ENCODE measurements at regions not wholly inside any gene's neighbourhood (a gene's known extent, or its start where the extent isn't known, plus 50 kb on each side); places are given as distances from the start of the nearest gene placed in this dataset.
A peak's percentile ranks its signal among the peaks of the same experiment; 100 is the strongest.

DNA sequence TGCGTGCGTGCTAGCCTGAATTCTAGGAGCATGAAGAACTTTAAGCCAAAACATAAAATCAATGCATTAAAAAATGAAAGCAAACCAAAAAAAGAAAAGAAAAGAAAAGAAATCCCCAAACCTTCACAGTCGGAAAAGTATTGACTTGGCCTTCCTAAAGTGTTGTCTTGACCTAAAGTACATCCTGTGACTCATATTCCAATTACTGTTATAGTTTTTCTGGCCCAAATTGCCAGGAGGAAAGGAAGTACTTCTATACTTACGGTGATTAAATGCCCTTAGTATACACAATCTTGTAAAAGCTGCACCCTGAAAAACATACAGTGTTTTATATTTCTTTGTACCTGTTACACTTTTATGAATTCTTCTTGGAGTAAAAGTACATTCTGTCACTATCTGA lies 512.8 kb downstream of the ANKRD50 start:
- Histone ChIP-seq H3K27ac (no peak overlapping the region), H3K4me3 (no peak overlapping the region)
- TF ChIP-seq CTCF (IDR thresholded peaks at IDR 0.05), result no peak
- no peak for DNase-seq (ENCODE audit: low spot score)

DNA sequence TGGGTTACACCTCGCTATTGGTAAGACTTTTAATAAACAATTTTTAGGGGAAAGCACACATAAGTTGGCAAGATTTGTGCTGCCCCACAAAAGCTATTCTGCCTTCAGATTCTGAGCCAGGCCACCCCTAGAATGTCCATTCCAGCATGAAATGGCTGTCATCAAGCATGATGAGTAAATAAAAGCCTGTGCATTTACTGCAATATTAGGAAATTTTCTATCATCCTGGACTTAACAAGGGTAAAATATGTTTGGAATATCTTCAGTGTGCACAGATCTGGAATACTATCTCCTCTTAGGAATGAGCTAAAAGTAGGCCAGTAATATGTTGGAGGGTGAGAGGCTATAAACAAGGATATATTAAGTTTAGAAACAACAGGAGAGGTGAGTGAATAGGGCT lies 510.9 kb downstream of the ANKRD50 start:
- TF ChIP-seq CTCF (IDR thresholded peaks at IDR 0.05), result no peak
- Histone ChIP-seq H3K27ac (peak overlapping the region; percentile 6 to 59), H3K4me3 (no peak overlapping the region)
- DNase-seq (ENCODE audit: low spot score), result no peak

DNA sequence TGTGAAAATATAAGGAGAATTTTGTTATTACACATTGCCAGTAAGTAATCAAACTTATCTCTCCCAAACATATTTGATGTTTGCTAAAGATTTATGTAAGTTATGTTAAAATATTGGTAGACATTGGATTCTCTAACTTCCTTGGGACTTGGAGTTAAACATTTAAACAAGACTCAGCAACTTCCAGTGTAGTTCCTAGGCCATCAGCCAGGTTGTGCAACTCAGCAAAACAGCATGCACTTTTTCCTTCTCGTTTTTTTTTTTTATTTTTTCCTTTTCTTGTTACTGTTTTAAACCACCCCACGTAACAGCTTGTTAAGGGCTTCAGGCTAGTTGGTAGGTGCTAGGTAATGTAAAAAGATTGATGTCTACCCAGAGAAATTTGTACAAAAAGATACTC lies 510.4 kb downstream of the ANKRD50 start:
- peak overlapping the region; percentile 6 to 59 for H3K27ac ChIP-seq
- DNase-seq (ENCODE audit: low spot score), result no peak
- H3K4me3 ChIP-seq, result no peak overlapping the region
- TF ChIP-seq CTCF (IDR thresholded peaks at IDR 0.05), result no peak

DNA sequence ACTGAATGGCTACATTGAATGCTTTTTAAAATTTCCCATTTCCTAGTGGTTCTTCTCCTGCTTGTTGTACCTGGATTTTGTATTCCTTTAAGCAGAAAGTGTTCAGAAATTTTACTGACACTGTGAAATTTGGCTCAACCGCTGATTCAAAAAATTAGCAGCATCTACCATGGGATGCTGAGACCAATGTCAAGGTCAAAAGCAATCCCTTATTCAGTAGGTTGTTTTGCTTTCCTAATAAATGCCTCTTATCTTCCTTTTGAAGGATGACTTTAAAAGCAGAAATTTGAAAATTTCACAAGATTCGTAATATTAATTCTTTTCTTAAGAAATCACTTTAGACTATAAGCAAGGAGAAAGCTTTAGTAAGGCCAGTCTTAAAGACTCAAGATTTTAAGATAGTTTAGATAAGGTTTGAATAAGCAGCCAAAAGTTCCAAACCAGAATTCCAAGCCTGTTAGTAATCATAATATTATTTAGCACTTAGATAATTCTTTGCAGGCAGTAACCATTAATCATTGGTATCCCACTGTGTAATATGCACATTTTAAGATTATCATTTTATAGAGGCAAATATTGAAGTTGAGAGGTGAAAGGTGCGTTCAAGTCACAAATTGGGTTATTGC lies 508.8 kb downstream of the ANKRD50 start:
- no peak for DNase-seq (ENCODE audit: low spot score)
- TF ChIP-seq CTCF (IDR thresholded peaks at IDR 0.05), result no peak
- H3K4me3 ChIP-seq, result no peak overlapping the region
- H3K27ac ChIP-seq, result no peak overlapping the region

GRCh38 chr4:124206779-124207605 lies 505.5 kb downstream of the ANKRD50 start:
- no peak for DNase-seq (ENCODE audit: low spot score)
- Histone ChIP-seq H3K27ac (no peak overlapping the region), H3K4me3 (no peak overlapping the region)
- TF ChIP-seq CTCF (IDR thresholded peaks at IDR 0.05), result no peak

DNA sequence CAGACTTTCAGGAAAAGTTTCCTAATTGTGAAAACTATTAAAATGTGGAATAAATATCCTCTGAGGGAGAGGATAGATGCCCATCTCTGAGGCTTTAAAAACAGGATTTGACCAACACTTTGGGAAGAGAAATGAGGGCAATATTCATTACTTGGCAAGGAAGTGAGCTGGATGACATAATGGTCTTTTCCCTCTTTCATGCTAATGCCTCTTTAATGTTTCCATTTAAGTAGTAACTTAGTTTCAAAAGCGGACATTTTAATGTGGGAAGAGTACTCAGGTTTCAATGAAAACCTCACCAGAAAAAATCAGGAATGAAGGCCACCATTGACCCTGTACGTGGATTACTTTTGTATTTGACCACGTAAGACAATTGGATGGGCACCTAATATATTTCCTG lies 503.3 kb downstream of the ANKRD50 start:
- no peak overlapping the region for H3K27ac ChIP-seq
- no peak for TF ChIP-seq CTCF (IDR thresholded peaks at IDR 0.05)
- H3K4me3 ChIP-seq, result no peak overlapping the region
- DNase-seq (ENCODE audit: low spot score), result no peak

- no peak for TF ChIP-seq CTCF (IDR thresholded peaks at IDR 0.05)
- no peak for DNase-seq (ENCODE audit: low spot score)
- no peak overlapping the region for H3K27ac ChIP-seq
- H3K4me3 ChIP-seq, result no peak overlapping the region
Observed at GRCh38 chr4:124209626-124210025, 502.9 kb downstream of the ANKRD50 start.

Data from coronary artery (tissue), 2 donors.